ENCODE measurements at regions not wholly inside any gene's neighbourhood (a gene's known extent, or its start where the extent isn't known, plus 50 kb on each side); places are given as distances from the start of the nearest gene placed in this dataset.

- Histone ChIP-seq H3K4me1 (no peaks in the 10 kb centered on the region), H3K36me3 (no peaks in the 10 kb centered on the region), H3K9me3 (no peaks in the 10 kb centered on the region), H3K27ac (no peak overlapping the region), H3K27me3 (no peaks in the 10 kb centered on the region), H3K4me3 (no peak overlapping the region)
- no peak for TF ChIP-seq POLR2AphosphoS5 (IDR thresholded peaks at IDR 0.05; ENCODE audit: insufficient read depth in 1 of 2, low read depth in 1 of 2)
- intact Hi-C loops (cut with DNase I): no loop called here
- DNase-seq (ENCODE audit: extremely low spot score in 2 of 2): peak in 1 of 2 donors; percentile 49
These were observed 53.3 kb upstream of the ERO1B start for GRCh38 chr1:236334893-236335545.

- intact Hi-C loops (cut with DNase I): no loop called here
- Histone ChIP-seq H3K27ac (no peak overlapping the region), H3K36me3 (no peaks in the 10 kb centered on the region), H3K4me3 (no peak overlapping the region), H3K4me1 (no peaks in the 10 kb centered on the region), H3K9me3 (no peaks in the 10 kb centered on the region), H3K27me3 (no peaks in the 10 kb centered on the region)
- TF ChIP-seq POLR2A (IDR thresholded peaks at IDR 0.05) (no peak), CTCF (IDR thresholded peaks at IDR 0.05) (no peak), POLR2AphosphoS5 (IDR thresholded peaks at IDR 0.05; ENCODE audit: insufficient read depth in 1 of 2, low read depth in 1 of 2) (no peak)
- peak in 1 of 2 donors; percentile 42 for DNase-seq (ENCODE audit: extremely low spot score in 2 of 2)
These were observed 50.5 kb upstream of the ERO1B start for GRCh38 chr1:236332092-236332758.

All from vagina (tissue), 2 donors.